ENCODE measurements at regions not wholly inside any gene's neighbourhood (a gene's known extent, or its start where the extent isn't known, plus 50 kb on each side); places are given as distances from the start of the nearest gene placed in this dataset.

GRCh38 chr10:94043431-94043990 lies 49.8 kb downstream of the PLCE1 start:
- DNase-seq: no peak

GRCh38 chr10:94046098-94046497 lies 52.4 kb downstream of the PLCE1 start:
- DNase-seq: no peak

GRCh38 chr10:94047293-94047692 lies 53.6 kb downstream of the PLCE1 start:
- DNase-seq: no peak

- no peak for DNase-seq
These were observed 56.2 kb downstream of the PLCE1 start for GRCh38 chr10:94049911-94050310.

- no peak for DNase-seq
These were observed 58.5 kb downstream of the PLCE1 start for GRCh38 chr10:94052281-94052680.

GRCh38 chr10:94052866-94053791 lies 59.4 kb downstream of the PLCE1 start:
- DNase-seq: no peak

GRCh38 chr10:94059178-94059883 lies 65.6 kb downstream of the PLCE1 start:
- DNase-seq: no peak

- DNase-seq: no peak
These were observed 67.3 kb downstream of the PLCE1 start for GRCh38 chr10:94061026-94061425.

- no peak for DNase-seq
These were observed 68.9 kb downstream of the PLCE1 start for GRCh38 chr10:94062611-94063010.

GRCh38 chr10:94065362-94065761 lies 71.6 kb downstream of the PLCE1 start:
- DNase-seq: no peak

- no peak for DNase-seq
These were observed 72.1 kb downstream of the PLCE1 start for GRCh38 chr10:94065787-94066186.

- no peak for DNase-seq
These were observed 72.7 kb downstream of the PLCE1 start for GRCh38 chr10:94066411-94066810.

GRCh38 chr10:94069884-94070283 lies 76.2 kb downstream of the PLCE1 start:
- DNase-seq: peak; percentile 32

- no peak for DNase-seq
These were observed 80.7 kb downstream of the PLCE1 start for GRCh38 chr10:94074462-94074861.

- DNase-seq: no peak
These were observed 81.8 kb downstream of the PLCE1 start for GRCh38 chr10:94075506-94075905.

GRCh38 chr10:94076325-94076841 lies 82.7 kb downstream of the PLCE1 start:
- DNase-seq: no peak

GRCh38 chr10:94077042-94077441 lies 83.3 kb downstream of the PLCE1 start:
- no peak for DNase-seq

- no peak for DNase-seq
These were observed 86.4 kb downstream of the PLCE1 start for GRCh38 chr10:94080108-94080507.

- no peak for DNase-seq
These were observed 90.0 kb downstream of the PLCE1 start for GRCh38 chr10:94083662-94084265.

GRCh38 chr10:94084344-94084743 lies 90.6 kb downstream of the PLCE1 start:
- no peak for DNase-seq

- no peak for DNase-seq
These were observed 91.6 kb downstream of the PLCE1 start for GRCh38 chr10:94085288-94085687.

GRCh38 chr10:94085766-94086437 lies 92.2 kb downstream of the PLCE1 start:
- DNase-seq: no peak

Data from NCI-H2029 (cell line).